HCT116 (cell line): ENCODE measurements at regions not wholly inside any gene's neighbourhood (a gene's known extent, or its start where the extent isn't known, plus 50 kb on each side); places are given as distances from the start of the nearest gene placed in this dataset.

ENCODE experiments used
- EZH2 ChIP-seq: fragments of 200-600 bp; sonication (generic); IDR thresholded peaks from 2 replicates; pipeline ENCODE4 v1.6.1; 2017; ENCODE audit warnings: antibody characterized with exemption, mixed run types
- TF ChIP-seq, protein P1 (sequence below), 3 experiments: fragments of 200-600 bp in 1 of 3; sonication (generic) in 1 of 3; IDR thresholded peaks in 2 of 3; conservative IDR thresholded peaks in 1 of 3; 2 replicates each; pipeline ENCODE4 v1.5.1; 2012 to 2017; ENCODE audit warnings: low read depth in 2 of 3, low read length in 2 of 3, antibody characterized with exemption in 1 of 3, borderline replicate concordance in 1 of 3, control low read depth in 1 of 3, mild to moderate bottlenecking in 1 of 3, mixed read lengths in 1 of 3, mixed run types in 1 of 3, moderate library complexity in 1 of 3; ENCODE audit not compliant: insufficient read depth in 1 of 3

DNA sequence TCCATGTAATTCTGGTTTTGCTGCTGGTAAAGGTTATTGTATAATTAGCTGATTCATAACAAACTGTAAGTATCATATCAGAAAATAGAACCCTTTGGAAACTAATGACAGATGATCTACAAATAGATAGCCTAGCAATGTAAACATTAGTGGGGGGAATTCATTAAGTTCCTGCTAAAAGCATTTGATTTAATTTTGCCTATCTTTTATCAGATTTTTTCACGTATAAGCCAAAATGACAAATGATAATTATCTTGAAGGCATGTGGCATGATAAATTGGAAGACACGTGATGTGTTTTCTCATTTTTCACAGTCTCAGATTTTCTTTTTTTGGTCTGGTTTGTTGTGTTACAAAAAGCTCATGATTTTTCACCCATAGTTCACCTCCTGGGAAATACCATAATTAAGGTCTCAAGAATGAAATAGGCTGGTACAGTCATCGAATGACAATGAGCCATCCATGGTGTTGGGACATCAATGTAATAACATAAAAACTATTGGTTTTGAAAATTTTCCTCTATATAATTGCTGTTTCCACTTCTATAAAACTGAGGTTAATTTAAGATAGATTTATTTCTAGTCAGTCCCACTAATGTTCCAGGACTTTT lies 325.9 kb upstream of the TBL1XR1 start:
- TF ChIP-seq EZH2: no peak
- TF ChIP-seq, protein P1, sequence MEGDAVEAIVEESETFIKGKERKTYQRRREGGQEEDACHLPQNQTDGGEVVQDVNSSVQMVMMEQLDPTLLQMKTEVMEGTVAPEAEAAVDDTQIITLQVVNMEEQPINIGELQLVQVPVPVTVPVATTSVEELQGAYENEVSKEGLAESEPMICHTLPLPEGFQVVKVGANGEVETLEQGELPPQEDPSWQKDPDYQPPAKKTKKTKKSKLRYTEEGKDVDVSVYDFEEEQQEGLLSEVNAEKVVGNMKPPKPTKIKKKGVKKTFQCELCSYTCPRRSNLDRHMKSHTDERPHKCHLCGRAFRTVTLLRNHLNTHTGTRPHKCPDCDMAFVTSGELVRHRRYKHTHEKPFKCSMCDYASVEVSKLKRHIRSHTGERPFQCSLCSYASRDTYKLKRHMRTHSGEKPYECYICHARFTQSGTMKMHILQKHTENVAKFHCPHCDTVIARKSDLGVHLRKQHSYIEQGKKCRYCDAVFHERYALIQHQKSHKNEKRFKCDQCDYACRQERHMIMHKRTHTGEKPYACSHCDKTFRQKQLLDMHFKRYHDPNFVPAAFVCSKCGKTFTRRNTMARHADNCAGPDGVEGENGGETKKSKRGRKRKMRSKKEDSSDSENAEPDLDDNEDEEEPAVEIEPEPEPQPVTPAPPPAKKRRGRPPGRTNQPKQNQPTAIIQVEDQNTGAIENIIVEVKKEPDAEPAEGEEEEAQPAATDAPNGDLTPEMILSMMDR (IDR thresholded peaks at IDR 0.05 in 2 of 3, conservative IDR thresholded peaks at IDR 0.05 in 1 of 3; ENCODE audit: borderline replicate concordance in 1 of 3, insufficient read depth in 1 of 3, low read depth in 2 of 3, low read length in 2 of 3): no peak
